Lower leg skin (tissue), 3 donors: ENCODE measurements at regions not wholly inside any gene's neighbourhood (a gene's known extent, or its start where the extent isn't known, plus 50 kb on each side); places are given as distances from the start of the nearest gene placed in this dataset.

Experiments used
- CTCF ChIP-seq, 3 donors: fragments of 450-650 bp; IDR thresholded peaks; one replicate each; pipeline ENCODE4 v1.5.1; 2016; ENCODE audit warnings: antibody characterized with exemption in 3 of 3, mild to moderate bottlenecking in 3 of 3, moderate library complexity in 2 of 3
- POLR2A ChIP-seq, 2 donors: fragments of 450-650 bp; IDR thresholded peaks; one replicate each; pipeline ENCODE4 v1.6.1; 2016 to 2017; ENCODE audit warnings: antibody characterized with exemption in 2 of 2, mild to moderate bottlenecking in 1 of 2, moderate library complexity in 1 of 2

- TF ChIP-seq POLR2A (IDR thresholded peaks at IDR 0.05) (no peak), CTCF (IDR thresholded peaks at IDR 0.05) (no peak)
Observed at GRCh38 chr6:3949521-3949920, 100.3 kb downstream of the FAM50B start.
